Large intestine (tissue), 3 donors: ENCODE measurements at regions not wholly inside any gene's neighbourhood (a gene's known extent, or its start where the extent isn't known, plus 50 kb on each side); places are given as distances from the start of the nearest gene placed in this dataset.
"Not testable (repeated sequence)": the region's sequence is repeated elsewhere in the genome, so short reads cannot be mapped to it uniquely, and the experiment has no call there.

Experiments used
- DNase-seq, 2 donors: peaks; one replicate each; pipeline versions ENCODE4 v3.0.0 to v3.0.0-alpha.2; 2013
- H3K27ac ChIP-seq: one replicate; pipeline ENCODE4 v1.5.1; 2013; ENCODE audit warnings: low read length
- H3K27me3 ChIP-seq: 2 replicates; pipeline ENCODE4 v1.6.1; 2013; ENCODE audit warnings: low read length; ENCODE audit not compliant: control insufficient read depth, insufficient read depth
- H3K36me3 ChIP-seq: 2 replicates; pipeline ENCODE4 v1.6.1; 2013; ENCODE audit warnings: low read length; ENCODE audit not compliant: control insufficient read depth, insufficient read depth
- H3K4me1 ChIP-seq: one replicate; pipeline ENCODE4 v1.6.1; 2013; ENCODE audit warnings: low read length; ENCODE audit not compliant: control insufficient read depth, insufficient read depth
- H3K4me3 ChIP-seq: one replicate; pipeline ENCODE4 v1.5.1; 2013; ENCODE audit warnings: low read length
- H3K9me3 ChIP-seq: one replicate; pipeline ENCODE4 v1.6.1; 2013; ENCODE audit warnings: mild to moderate bottlenecking, low read depth, low read length, moderate library complexity; ENCODE audit not compliant: control insufficient read depth
- WGBS: methylation state at CpG from one replicate; pipeline ENCODE4 v1.1.5; 2013; ENCODE audit warnings: low lambda C conversion rate; ENCODE audit not compliant: insufficient coverage; 5-methylcytosine and 5-hydroxymethylcytosine counted together

DNA sequence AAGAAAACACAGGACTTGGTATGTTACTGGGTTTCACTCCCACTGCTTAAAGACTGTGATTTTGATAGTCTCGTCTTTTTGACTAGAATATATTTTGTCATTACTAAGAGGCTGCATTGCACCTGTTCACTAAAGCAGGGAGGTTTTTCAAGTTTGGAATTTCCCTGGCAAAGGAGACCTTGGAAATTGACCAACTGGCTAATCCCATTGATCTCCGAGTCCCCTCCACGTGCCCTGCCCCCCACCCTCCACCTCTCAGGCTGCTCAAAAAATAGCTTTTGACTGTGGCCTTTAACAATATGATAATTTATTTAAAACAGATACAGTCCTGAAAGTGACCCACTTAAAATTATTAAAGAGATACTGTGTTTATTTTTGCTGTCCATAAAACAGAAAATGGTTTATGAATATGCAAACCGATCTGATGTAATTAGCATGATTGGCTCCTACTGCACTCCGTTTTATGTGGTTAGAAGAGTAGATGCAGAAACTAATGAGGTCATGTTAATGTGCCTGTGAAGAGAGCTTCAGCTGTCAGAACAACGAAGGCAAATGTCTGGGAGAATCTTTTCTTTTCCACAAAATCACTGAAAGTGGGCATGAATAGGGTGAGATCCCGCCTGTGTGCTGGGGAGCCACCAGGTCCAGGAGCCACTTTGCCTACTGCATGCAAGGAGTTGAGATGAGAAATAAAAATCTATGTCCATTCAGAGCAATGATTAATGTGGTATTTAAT is 361.5 kb downstream of the RRAGC start:
- Histone ChIP-seq H3K27ac (no peak overlapping the region), H3K9me3 (no peaks in the 10 kb centered on the region)
- DNase-seq: no peak

DNA sequence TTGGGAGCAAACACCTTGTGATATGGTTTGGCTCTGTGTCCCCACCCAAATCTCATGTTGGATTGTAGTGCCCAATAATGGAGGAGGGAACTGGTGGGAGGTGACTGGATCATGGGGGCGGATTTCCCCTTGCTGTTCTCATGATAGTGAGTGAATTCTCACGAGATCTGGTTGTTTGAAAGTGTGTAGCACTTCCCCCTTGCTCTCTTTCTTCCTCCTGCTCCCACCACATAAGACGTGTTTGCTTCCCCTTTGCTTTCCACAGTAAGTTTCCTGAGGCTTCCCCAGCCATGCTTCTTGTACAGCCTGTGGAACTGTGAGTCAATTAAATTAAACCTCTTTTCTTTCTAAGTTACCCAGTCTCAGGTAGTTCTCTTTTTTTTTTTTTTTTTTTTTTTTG is 366.3 kb downstream of the RRAGC start:
- not testable (repeated sequence) for H3K36me3 ChIP-seq, H3K9me3 ChIP-seq, H3K4me3 ChIP-seq, H3K27ac ChIP-seq, DNase-seq, H3K27me3 ChIP-seq, H3K4me1 ChIP-seq
- WGBS: 54% methylated on average over 2 of the region's 3 CpGs

More for the DNA sequence above, 361.5 kb downstream of the RRAGC start:
- 75% methylated on average over 2 of the region's 7 CpGs for WGBS
- Histone ChIP-seq H3K4me1 (no peaks in the 10 kb centered on the region), H3K4me3 (no peak overlapping the region), H3K27me3 (peaks cover 11% of the 10 kb centered on the region), H3K36me3 (no peaks in the 10 kb centered on the region)

GRCh38 chr1:38489844-38490270 is 369.7 kb downstream of the RRAGC start:
- WGBS: no CpG with 5 or more reads among the region's 6 CpGs
- Histone ChIP-seq H3K4me3 (no peak overlapping the region), H3K27me3 (peaks cover 10% of the 10 kb centered on the region), H3K36me3 (no peaks in the 10 kb centered on the region), H3K9me3 (no peaks in the 10 kb centered on the region), H3K4me1 (no peaks in the 10 kb centered on the region), H3K27ac (no peak overlapping the region)
- no peak for DNase-seq

DNA sequence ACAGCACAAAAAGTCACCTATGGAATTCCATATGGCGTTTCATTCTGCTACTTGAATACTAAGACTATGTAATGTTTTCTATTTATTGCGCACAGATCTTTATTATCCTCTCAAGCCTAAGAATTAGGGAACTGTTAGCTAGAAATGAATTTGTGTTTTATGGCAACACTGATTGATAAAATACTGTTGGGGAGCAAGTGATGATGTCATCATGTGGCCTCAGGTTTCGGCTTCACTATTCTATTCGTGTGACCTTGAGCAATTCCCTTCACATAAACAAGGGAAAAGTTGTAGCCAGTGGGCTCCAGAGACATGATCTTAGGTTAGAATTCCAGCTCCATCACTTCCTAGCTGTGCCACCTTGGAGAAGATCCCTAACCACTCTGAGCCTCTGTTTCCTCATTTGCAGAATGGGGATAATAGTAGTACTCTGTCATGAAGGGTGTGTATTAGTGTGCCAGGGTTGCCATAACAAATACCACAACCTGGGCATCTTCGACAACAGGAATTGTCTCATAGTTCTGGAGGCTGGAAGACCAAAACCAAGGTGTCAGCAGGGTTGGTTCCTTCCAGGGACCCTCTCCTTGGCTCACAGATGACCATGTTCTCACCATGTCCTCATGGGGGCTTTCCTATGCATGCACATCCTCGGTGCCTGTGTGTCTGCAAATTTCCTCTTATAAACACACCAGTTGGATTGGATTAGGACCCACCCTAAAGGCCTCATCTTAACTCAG is 371.2 kb downstream of the RRAGC start:
- H3K27me3 ChIP-seq: peaks cover 10% of the 10 kb centered on the region
- no peak overlapping the region for H3K4me3 ChIP-seq
- no CpG with 5 or more reads among the region's 6 CpGs for WGBS
- H3K9me3 ChIP-seq: no peaks in the 10 kb centered on the region
- no peak overlapping the region for H3K27ac ChIP-seq
- no peaks in the 10 kb centered on the region for H3K36me3 ChIP-seq
- no peaks in the 10 kb centered on the region for H3K4me1 ChIP-seq
- DNase-seq: no peak

DNA sequence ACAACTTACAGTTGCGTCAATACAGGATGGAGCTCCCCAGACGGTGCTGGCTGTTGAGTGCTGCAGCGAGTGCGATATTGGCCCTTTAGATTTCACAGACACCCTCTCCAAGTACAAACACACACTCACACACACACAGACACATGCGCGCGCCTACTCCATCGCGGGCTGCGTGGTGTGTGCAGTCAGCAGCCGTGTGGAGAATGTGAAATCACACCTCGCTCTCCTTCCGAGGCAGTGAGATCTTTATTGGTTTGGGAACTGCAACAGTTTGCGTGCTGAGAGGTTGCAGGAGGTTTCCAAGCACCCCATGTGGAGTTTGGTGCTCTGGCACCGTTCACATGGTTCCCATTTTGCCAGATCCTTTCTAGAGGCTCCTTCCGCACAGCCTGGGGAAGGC is 372.2 kb downstream of the RRAGC start:
- peaks cover 10% of the 10 kb centered on the region for H3K27me3 ChIP-seq
- no peak overlapping the region for H3K4me3 ChIP-seq
- no peak overlapping the region for H3K27ac ChIP-seq
- DNase-seq: no peak
- no peaks in the 10 kb centered on the region for H3K4me1 ChIP-seq
- no peaks in the 10 kb centered on the region for H3K36me3 ChIP-seq
- no CpG with 5 or more reads among the region's 16 CpGs for WGBS
- no peaks in the 10 kb centered on the region for H3K9me3 ChIP-seq

- WGBS: no CpG with 5 or more reads among the region's 5 CpGs
- Histone ChIP-seq H3K4me1 (no peaks in the 10 kb centered on the region), H3K27me3 (peaks cover 12% of the 10 kb centered on the region), H3K4me3 (no peak overlapping the region), H3K9me3 (no peaks in the 10 kb centered on the region), H3K36me3 (no peaks in the 10 kb centered on the region), H3K27ac (no peak overlapping the region)
- no peak for DNase-seq
Observed at GRCh38 chr1:38486085-38486484, 373.5 kb downstream of the RRAGC start.

GRCh38 chr1:38481871-38482826 is 377.4 kb downstream of the RRAGC start:
- Histone ChIP-seq H3K27me3 (peaks cover 17% of the 10 kb centered on the region), H3K4me1 (no peaks in the 10 kb centered on the region), H3K36me3 (no peaks in the 10 kb centered on the region), H3K27ac (no peak overlapping the region), H3K9me3 (no peaks in the 10 kb centered on the region), H3K4me3 (no peak overlapping the region)
- no peak for DNase-seq
- WGBS: 60% methylated on average over 3 of the region's 11 CpGs

DNA sequence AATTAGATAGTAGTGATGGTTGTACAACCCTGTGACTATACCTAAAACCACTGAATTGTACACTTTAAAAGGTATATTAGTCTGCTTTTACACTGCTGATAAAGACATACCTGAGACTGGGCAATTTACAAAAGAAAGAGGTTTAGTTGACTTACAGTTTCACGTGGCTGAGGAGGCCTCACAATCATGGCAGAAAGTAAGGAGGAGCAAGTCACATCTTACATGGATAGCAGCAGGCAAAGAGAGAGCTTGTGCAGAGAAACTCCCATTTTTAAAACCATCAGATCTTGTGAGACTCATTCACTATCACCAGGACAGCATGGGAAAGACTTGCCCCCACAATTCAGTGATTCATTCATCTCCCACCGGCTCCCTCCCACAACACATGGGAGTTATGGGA is 379.9 kb downstream of the RRAGC start:
- H3K27ac ChIP-seq, DNase-seq, H3K4me3 ChIP-seq, H3K36me3 ChIP-seq, H3K4me1 ChIP-seq, H3K9me3 ChIP-seq: not testable (repeated sequence)
- H3K27me3 ChIP-seq: peaks cover 39% of the 10 kb centered on the region
- 83% methylated on average over 1 of the region's 2 CpGs for WGBS

GRCh38 chr1:38477811-38478210 is 381.8 kb downstream of the RRAGC start:
- Histone ChIP-seq H3K36me3 (no peaks in the 10 kb centered on the region), H3K27ac (no peak overlapping the region), H3K4me1 (no peaks in the 10 kb centered on the region), H3K4me3 (no peak overlapping the region), H3K27me3 (peaks cover 41% of the 10 kb centered on the region), H3K9me3 (no peaks in the 10 kb centered on the region)
- WGBS: no CpG with 5 or more reads among the region's 2 CpGs
- DNase-seq: no peak

- WGBS: no CpG with 5 or more reads among the region's 12 CpGs
- Histone ChIP-seq H3K4me3 (no peak overlapping the region), H3K4me1 (no peaks in the 10 kb centered on the region), H3K27ac (no peak overlapping the region), H3K36me3 (no peaks in the 10 kb centered on the region), H3K27me3 (peaks cover 39% of the 10 kb centered on the region), H3K9me3 (no peaks in the 10 kb centered on the region)
- DNase-seq: no peak
Observed at GRCh38 chr1:38476850-38477178, 382.8 kb downstream of the RRAGC start.
